ENCODE measurements at regions not wholly inside any gene's neighbourhood (a gene's known extent, or its start where the extent isn't known, plus 50 kb on each side); places are given as distances from the start of the nearest gene placed in this dataset.

DNA sequence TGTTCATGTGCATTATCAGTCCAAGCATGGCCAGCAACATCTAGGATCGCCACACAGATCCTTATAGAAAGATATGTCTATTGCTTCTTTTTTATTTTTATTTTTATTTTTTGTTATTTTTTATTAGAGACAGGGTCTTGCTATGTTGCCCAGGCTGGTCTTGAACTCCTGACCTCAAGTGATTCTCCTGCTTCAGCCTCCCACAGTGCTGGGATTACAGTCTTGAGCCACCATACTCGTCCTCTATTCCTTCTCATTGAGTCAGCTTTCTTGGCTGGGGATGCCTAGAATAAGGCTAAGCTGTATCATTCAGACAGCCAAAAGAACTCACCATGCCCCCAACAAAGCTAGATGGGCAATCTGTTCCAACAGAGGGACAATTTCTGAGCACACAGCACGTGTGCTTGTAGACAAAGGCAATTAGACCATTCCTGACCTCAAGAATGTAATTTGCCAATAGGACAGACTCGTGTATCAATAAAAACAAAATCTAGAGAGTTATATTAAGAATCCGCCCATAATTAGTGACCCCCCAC, 264.0 kb upstream of the NEBL start:
- Mint-ChIP-seq H3K9me3 (peaks cover 4% of the 10 kb centered on the region), H3K4me3 (no peak overlapping the region), H3K36me3 (ENCODE audit: low read depth) (no peaks in the 10 kb centered on the region), H3K27me3 (peaks cover 14% of the 10 kb centered on the region), H3K4me1 (no peaks in the 10 kb centered on the region), H3K27ac (no peak overlapping the region)
- ATAC-seq (replicated peaks): no peak

DNA sequence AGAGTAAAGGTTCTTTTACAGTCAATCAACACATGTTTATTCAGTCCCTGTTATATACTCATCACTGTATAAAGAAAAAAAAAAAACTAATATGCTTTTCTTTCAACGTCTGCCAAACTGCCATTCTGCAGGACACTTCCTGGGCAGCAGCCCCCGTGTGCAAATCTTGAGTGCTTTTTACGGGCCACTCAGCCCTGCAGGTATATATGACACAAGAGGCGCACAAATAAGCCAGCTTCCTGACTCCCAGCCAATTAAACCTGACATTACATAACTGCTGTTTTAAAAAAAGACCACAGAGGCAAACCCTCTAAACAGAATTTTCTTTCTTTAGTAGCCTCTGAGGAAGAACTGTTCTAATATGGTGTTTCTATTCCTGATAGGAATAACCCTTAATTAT, 263.0 kb upstream of the NEBL start:
- H3K27me3 Mint-ChIP-seq: peaks cover 17% of the 10 kb centered on the region
- no peak overlapping the region for H3K27ac Mint-ChIP-seq
- H3K9me3 Mint-ChIP-seq: peaks cover 4% of the 10 kb centered on the region
- H3K36me3 Mint-ChIP-seq (ENCODE audit: low read depth): no peaks in the 10 kb centered on the region
- H3K4me1 Mint-ChIP-seq: no peaks in the 10 kb centered on the region
- H3K4me3 Mint-ChIP-seq: no peak overlapping the region
- no peak for ATAC-seq (replicated peaks)

DNA sequence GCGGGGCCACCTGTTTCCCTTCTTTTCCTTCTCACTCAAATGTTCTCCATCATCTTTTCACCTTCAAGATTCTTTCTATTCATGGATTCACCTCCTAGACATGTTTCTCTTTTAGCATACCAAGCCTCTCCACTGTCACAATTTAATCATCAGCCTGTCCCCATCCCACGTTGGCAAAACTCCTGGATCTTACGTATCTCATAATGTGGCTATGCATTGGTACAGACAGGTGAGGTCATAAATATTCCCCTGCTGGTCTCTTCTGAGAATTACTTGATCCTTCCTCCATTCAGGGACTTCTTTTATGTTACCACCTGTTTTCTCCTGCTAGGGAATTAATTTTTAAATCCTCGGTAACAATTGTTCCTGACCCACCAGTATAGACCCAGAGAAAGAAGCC, 262.6 kb upstream of the NEBL start:
- Mint-ChIP-seq H3K9me3 (peaks cover 4% of the 10 kb centered on the region), H3K4me3 (no peak overlapping the region), H3K4me1 (no peaks in the 10 kb centered on the region), H3K36me3 (ENCODE audit: low read depth) (no peaks in the 10 kb centered on the region), H3K27me3 (peaks cover 17% of the 10 kb centered on the region), H3K27ac (no peak overlapping the region)
- ATAC-seq (replicated peaks): no peak

DNA sequence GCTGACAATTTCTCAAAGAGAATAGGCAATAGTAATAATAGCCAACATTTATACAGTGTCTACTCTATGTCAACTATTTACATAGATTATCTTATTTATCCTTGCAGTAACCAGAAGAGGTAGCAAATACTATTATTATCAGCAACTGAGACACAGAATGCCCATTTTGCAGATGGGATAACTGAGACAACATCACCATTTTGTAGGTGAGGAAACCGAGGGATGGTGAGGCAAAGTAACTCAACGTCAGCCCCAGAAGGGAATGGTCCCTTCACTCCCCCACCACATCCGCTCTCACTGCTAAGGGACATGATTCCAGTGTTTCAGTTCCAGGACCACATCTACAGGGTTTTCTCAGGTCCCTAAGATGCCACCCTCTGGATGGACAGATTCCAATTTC, 261.2 kb upstream of the NEBL start:
- Mint-ChIP-seq H3K4me1 (no peaks in the 10 kb centered on the region), H3K27me3 (peaks cover 17% of the 10 kb centered on the region), H3K27ac (no peak overlapping the region), H3K36me3 (ENCODE audit: low read depth) (no peaks in the 10 kb centered on the region), H3K9me3 (peaks cover 4% of the 10 kb centered on the region), H3K4me3 (no peak overlapping the region)
- no peak for ATAC-seq (replicated peaks)

DNA sequence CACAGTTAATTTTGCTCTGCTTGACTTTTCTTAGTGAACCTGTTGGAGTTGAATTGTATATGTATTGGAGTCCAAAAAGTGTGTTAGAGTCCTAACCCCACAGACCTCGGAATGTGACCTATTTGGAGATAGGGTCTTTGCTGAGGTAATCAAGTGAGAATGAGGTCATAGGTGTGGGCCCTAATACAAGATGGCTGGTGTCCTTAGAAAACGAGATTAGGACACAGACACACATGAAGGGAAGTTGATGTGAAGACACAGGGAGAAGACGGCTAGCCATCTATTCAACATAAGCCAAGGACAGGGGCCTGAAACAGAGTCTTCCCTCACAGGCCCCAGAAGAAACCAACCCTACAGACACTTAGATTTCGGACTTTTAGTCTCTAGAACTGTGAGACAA, 260.6 kb upstream of the NEBL start:
- H3K36me3 Mint-ChIP-seq (ENCODE audit: low read depth): no peaks in the 10 kb centered on the region
- no peak overlapping the region for H3K27ac Mint-ChIP-seq
- peaks cover 4% of the 10 kb centered on the region for H3K9me3 Mint-ChIP-seq
- H3K27me3 Mint-ChIP-seq: peaks cover 17% of the 10 kb centered on the region
- ATAC-seq (replicated peaks): no peak
- H3K4me1 Mint-ChIP-seq: no peaks in the 10 kb centered on the region
- H3K4me3 Mint-ChIP-seq: no peak overlapping the region

DNA sequence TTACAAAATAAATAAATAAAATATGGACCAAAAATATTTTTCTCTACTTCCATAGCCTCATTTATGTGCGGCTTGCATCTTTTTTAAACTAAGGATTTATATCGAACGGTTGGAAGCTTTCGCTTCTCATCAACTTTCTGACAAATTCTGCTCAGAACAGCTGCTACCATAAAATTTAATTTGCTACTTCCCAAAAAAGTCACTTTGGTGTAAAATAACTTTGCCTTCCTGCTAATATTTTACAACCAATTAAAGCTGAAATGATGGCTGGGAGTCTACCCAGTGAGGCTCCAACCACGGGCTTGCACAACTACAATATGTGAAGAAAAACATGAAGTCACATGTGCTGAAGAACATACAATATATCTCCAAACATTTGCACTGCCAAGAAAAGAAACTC, 253.1 kb upstream of the NEBL start:
- no peaks in the 10 kb centered on the region for H3K4me1 Mint-ChIP-seq
- ATAC-seq (replicated peaks): no peak

DNA sequence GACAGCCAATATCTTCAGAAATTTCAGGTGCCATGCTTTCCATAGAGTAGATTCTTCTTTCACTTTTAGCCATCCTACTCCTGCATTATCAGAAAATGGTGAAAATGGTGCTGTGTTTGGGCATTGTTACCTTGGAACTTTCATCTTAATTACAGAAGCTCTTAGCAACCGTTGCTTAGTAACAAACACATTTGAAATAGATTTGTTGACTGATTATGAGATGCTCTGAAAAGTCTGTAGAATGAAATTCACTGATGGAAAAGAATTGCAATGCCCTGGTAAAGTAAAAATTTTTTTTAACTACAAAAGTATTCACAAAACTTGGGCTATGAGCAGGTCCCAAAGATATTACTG, 249.3 kb upstream of the NEBL start:
- Mint-ChIP-seq H3K27me3 (peaks cover 2% of the 10 kb centered on the region), H3K36me3 (ENCODE audit: low read depth) (no peaks in the 10 kb centered on the region), H3K9me3 (peaks cover 3% of the 10 kb centered on the region), H3K27ac (no peak overlapping the region), H3K4me1 (no peaks in the 10 kb centered on the region), H3K4me3 (no peak overlapping the region)
- no peak for ATAC-seq (replicated peaks)

More for the DNA sequence above, 253.1 kb upstream of the NEBL start:
- peaks cover 6% of the 10 kb centered on the region for H3K9me3 Mint-ChIP-seq
- no peaks in the 10 kb centered on the region for H3K36me3 Mint-ChIP-seq (ENCODE audit: low read depth)
- H3K27me3 Mint-ChIP-seq: peaks cover 7% of the 10 kb centered on the region
- H3K4me3 Mint-ChIP-seq: no peak overlapping the region
- H3K27ac Mint-ChIP-seq: no peak overlapping the region

DNA sequence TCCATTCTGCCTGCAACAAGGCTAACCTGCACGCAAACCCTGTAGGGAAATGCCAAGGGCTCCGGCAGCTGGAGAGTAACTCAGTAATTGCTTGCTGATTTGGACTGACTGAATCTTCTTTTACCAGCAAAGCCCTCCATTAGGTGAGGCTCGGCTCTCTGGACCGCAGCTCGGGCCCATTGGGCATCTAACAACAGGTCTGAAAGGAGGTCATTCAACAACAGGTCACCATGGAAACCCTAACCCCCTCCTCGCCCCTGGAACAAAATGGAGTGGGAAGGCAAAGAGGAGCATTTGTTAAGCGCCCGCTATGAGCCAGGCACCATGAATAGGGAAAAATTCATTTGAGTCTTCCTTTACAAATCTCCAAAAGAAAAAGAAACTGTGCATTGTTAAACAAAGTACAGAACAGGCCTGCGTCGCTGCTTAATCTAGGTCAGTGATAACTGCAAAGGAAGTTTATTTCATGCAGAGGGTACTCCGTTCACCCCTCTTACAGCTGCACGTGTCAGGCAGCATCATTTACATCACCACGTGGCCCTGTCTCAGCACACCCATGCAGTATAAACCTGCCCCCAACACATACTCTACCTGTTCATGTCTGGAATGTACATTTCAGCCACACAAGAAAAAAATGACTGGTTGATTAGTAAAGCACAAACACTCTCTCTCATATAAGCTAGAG, 248.8 kb upstream of the NEBL start:
- no peak overlapping the region for H3K4me3 Mint-ChIP-seq
- no peak overlapping the region for H3K27ac Mint-ChIP-seq
- H3K27me3 Mint-ChIP-seq: no peaks in the 10 kb centered on the region

DNA sequence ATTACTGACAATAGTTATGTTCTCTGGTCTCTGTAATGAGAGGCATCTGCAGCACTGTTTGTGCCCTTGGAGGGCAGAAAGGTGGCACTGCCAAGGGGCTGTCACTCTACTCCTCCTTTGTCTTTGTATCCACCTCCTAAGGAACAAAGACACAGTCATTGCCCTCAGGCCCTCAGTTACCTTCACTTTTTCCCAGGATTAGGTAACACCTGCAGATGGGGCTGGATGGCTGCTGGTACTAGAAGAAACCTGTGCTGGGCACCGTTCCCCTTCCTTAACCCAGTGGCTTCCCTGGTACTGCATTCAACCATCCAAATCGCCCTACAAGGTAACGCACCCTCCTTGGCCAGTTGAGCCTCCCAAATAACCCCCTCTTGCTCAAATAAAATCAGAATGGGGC, 246.9 kb upstream of the NEBL start:
- Mint-ChIP-seq H3K4me3 (no peak overlapping the region), H3K36me3 (ENCODE audit: low read depth) (no peaks in the 10 kb centered on the region), H3K27ac (no peak overlapping the region), H3K27me3 (no peaks in the 10 kb centered on the region), H3K4me1 (no peaks in the 10 kb centered on the region), H3K9me3 (peaks cover 3% of the 10 kb centered on the region)
- ATAC-seq (replicated peaks): no peak

More for the DNA sequence above, 248.8 kb upstream of the NEBL start:
- no peaks in the 10 kb centered on the region for H3K36me3 Mint-ChIP-seq (ENCODE audit: low read depth)
- no peak for ATAC-seq (replicated peaks)
- no peaks in the 10 kb centered on the region for H3K4me1 Mint-ChIP-seq
- peaks cover 3% of the 10 kb centered on the region for H3K9me3 Mint-ChIP-seq

DNA sequence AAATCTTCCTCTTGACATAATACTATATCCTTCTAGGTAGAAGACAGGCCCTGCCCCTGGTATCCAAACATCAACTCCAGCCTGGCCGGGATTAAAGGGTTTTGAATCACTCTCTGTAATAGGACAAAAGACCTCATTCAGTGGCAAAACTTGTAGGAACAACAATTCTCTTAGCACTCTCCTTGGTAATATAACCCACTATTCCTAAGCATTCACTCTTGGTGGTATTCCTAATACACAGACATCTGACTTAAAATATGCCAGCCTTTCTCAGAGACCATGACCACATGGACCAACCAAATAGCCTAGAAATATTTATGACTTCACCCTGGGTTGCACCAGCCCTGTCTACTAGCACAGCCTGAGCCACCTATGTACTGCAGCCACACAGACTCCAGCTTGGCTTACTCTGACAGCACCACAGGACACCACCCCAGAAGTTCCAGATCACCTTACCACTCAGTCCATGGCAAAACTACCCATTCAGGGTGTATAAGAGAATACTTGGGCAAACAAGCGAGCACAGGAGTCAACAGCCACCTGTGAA, 244.9 kb upstream of the NEBL start:
- no peaks in the 10 kb centered on the region for H3K36me3 Mint-ChIP-seq (ENCODE audit: low read depth)

DNA sequence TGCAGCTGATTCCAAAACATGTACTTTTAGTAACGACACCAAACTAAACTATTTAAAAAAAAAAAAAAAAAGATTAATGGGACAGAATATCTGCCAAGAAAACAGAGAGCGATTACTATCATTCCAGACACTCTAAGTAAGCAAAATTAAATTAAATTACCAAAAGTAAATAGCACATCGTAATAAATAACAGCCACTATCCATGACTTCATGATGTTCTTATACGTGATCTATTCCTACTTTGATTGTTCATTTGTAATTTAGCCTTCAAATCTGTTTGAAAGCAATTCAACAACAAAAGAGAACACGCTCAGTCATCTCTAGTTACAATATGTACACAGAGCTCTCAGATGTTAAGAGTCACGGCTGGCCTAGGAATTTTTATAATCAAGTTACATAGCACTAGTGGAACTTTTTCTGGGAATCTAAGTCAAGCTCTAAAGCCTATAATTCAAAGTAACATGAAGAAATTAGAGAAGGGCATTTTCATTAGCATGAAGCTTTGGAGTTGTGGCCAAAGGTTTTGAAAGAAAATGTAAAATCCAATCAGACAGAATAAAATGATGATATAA, 241.7 kb upstream of the NEBL start:
- H3K27me3 Mint-ChIP-seq: peaks cover 16% of the 10 kb centered on the region
- H3K4me3 Mint-ChIP-seq: no peak overlapping the region
- no peaks in the 10 kb centered on the region for H3K4me1 Mint-ChIP-seq
- no peaks in the 10 kb centered on the region for H3K9me3 Mint-ChIP-seq
- ATAC-seq (replicated peaks): no peak
- H3K27ac Mint-ChIP-seq: no peak overlapping the region
- no peaks in the 10 kb centered on the region for H3K36me3 Mint-ChIP-seq (ENCODE audit: low read depth)

More for the DNA sequence above, 244.9 kb upstream of the NEBL start:
- no peak for ATAC-seq (replicated peaks)
- no peaks in the 10 kb centered on the region for H3K4me1 Mint-ChIP-seq
- H3K27me3 Mint-ChIP-seq: peaks cover 3% of the 10 kb centered on the region
- H3K27ac Mint-ChIP-seq: no peak overlapping the region
- H3K4me3 Mint-ChIP-seq: no peak overlapping the region
- no peaks in the 10 kb centered on the region for H3K9me3 Mint-ChIP-seq

DNA sequence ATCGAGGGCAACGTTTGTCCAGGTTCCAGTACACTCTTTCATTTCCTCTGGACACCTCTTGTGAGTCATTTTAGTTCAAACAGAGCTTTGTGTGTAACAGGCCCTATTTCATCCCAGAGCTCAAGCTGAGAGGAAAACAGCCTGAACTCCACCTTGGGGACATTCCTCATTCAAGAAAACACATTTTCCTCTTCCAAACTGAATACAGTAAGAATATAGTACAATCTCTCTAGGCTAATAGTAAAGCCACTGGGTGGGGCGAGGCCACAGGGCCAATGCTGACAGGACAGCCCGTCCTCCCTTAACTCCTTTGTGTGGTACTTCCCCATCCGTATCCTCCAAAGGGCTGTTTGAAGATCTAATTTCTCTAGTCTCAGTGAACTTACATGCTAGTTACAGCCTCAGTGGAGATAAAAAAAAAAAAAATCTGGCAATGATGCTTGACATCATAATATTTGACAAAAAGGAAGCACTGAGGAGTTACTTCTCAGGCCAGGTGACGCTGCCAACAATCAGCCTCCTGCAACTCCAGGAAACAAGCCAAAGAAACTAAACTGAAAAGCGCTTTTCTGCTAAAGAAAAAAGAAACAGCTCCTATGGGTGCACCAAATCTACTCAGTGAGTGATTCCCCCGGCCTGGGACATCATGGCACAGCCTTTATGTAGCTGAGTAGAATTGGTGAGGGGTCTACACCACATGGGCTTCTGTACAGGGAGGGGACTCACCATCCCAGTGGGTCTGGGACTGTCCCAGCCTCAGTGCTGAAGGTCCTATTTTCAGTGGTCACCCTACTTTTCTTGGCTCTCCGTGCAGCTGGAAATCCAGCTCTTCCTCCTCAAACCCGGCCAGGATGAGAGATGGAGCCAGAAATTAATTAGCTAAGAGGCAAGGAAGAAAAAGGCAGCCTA, 238.2 kb upstream of the NEBL start:
- peaks cover 17% of the 10 kb centered on the region for H3K27me3 Mint-ChIP-seq
- no peak overlapping the region for H3K4me3 Mint-ChIP-seq
- H3K9me3 Mint-ChIP-seq: no peaks in the 10 kb centered on the region
- H3K4me1 Mint-ChIP-seq: no peaks in the 10 kb centered on the region
- no peak overlapping the region for H3K27ac Mint-ChIP-seq
- no peaks in the 10 kb centered on the region for H3K36me3 Mint-ChIP-seq (ENCODE audit: low read depth)
- ATAC-seq (replicated peaks): no peak

DNA sequence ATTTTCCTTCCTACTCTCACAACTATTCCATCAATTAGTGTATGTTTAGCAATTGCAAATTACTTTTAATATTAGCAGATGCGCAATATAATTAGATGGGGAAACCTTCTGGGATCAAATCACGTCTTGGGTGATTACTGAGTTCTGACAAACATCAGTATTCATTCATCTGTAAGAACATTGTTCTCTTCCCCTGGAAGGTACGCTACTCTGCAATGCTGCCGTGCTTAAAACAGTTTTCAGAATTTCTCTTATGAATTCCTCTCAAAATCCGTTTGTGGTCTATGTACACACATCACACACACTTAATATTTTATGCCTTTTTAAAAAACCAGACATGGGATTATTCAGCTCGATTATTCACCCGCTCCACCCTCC, 237.5 kb upstream of the NEBL start:
- Mint-ChIP-seq H3K27me3 (peaks cover 20% of the 10 kb centered on the region), H3K36me3 (ENCODE audit: low read depth) (no peaks in the 10 kb centered on the region), H3K4me3 (no peak overlapping the region), H3K27ac (no peak overlapping the region), H3K9me3 (no peaks in the 10 kb centered on the region), H3K4me1 (no peaks in the 10 kb centered on the region)
- ATAC-seq (replicated peaks): no peak

DNA sequence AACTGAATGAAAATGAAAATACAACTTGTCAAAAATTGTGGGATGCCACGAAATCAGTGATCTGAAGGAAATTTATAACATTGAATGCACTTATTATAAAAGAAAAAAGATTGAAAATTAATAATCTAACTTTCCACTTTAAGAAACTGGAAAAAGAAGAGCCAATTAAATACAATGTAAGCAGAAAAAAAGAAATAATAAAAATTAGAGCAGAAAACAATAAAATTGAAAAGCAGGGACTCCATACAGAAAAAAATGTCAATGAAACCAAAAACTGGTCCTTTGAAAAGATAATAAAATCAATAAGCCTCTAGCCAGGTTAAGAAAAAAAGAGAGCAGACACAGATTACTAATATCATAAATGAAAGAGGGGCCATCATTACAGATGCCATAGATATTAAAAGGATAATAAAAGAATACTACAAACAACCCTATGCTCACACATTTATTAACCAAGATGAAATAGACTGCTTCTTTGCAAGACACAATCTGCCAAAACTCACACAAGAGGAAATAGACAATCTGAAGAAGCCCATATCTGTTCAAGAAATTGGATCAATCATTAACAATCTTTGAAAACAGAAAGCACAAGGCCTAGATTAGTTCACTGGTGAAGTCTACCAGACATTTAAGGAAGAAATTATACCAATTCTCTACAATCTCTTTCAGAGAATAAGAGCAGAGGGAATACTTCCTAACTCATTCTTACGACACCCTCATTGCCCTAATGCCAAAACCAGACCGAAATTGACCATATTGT, 233.8 kb upstream of the NEBL start:
- ATAC-seq (replicated peaks): no peak
- Mint-ChIP-seq H3K27me3 (peaks cover 12% of the 10 kb centered on the region), H3K4me3 (no peak overlapping the region), H3K36me3 (ENCODE audit: low read depth) (no peaks in the 10 kb centered on the region), H3K4me1 (no peaks in the 10 kb centered on the region), H3K9me3 (no peaks in the 10 kb centered on the region), H3K27ac (no peak overlapping the region)

All from activated T-helper 17 cell treated with anti-CD3 and anti-CD28 coated beads, Interleukin-2, amount 50 U/mL, for 72 hours (primary cell).